PC-9 (cell line): ENCODE measurements at regions not wholly inside any gene's neighbourhood (a gene's known extent, or its start where the extent isn't known, plus 50 kb on each side); places are given as distances from the start of the nearest gene placed in this dataset.

ENCODE experiments used
- BruUV-seq: library from RNA; stranded (reverse); fragments of 400-500 nt; replicated peaks from 2 replicates; lab custom pipeline; 2021; lab: Mats Ljungman, UMichigan
- CTCF ChIA-PET: fragments of 300-600 bp; sonication (Branson Sonifier 250); formaldehyde crosslinking; loops from one replicate; lab custom pipeline; 2022; ENCODE audit warnings: antibody characterized with exemption; lab: Charles Lee
- POLR2A ChIA-PET: fragments of 300-600 bp; sonication (Branson Sonifier 250); formaldehyde crosslinking; loops from one replicate; lab custom pipeline; 2022; ENCODE audit warnings: antibody characterized with exemption; ENCODE audit not compliant: unreplicated experiment; lab: Charles Lee
- DNase-seq, 2 experiments: peaks; one replicate each; pipeline versions ENCODE4 v3.0.0 to v3.0.0-alpha.2; 2015 to 2022; ENCODE audit warnings: mixed read lengths in 1 of 2
- H2AFZ ChIP-seq: fragments of 200-600 bp; sonication (generic); 2 replicates; pipeline ENCODE4 v1.8.1; 2017; ENCODE audit warnings: antibody characterized with exemption
- H3F3A ChIP-seq: fragments of 200-600 bp; sonication (generic); 2 replicates; pipeline ENCODE4 v1.8.1; 2017; ENCODE audit warnings: antibody characterized with exemption, mild to moderate bottlenecking, low read depth; ENCODE audit not compliant: insufficient read depth
- H3K27ac ChIP-seq: fragments of 200-600 bp; sonication (generic); 2 replicates; pipeline ENCODE4 v1.6.1; 2016; ENCODE audit warnings: mixed run types
- H3K27me3 ChIP-seq: fragments of 200-600 bp; sonication (generic); 2 replicates; pipeline ENCODE4 v1.6.1; 2016; ENCODE audit warnings: low read depth, mixed run types; ENCODE audit not compliant: insufficient read depth
- H3K36me3 ChIP-seq: fragments of 200-600 bp; sonication (generic); 2 replicates; pipeline ENCODE4 v1.6.1; 2016; ENCODE audit warnings: low read depth, mixed run types
- H3K4me1 ChIP-seq: fragments of 200-600 bp; sonication (generic); replicated peaks from 2 replicates; pipeline ENCODE4 v1.6.1; 2016; ENCODE audit warnings: mixed run types; ENCODE audit not compliant: insufficient read depth
- H3K4me2 ChIP-seq: fragments of 200-600 bp; sonication (generic); 2 replicates; pipeline ENCODE4 v1.6.1; 2017; ENCODE audit warnings: mixed run types
- H3K4me3 ChIP-seq: fragments of 200-600 bp; sonication (generic); 2 replicates; pipeline ENCODE4 v1.6.1; 2016; ENCODE audit warnings: mixed run types
- H3K79me2 ChIP-seq: fragments of 200-600 bp; sonication (generic); 2 replicates; pipeline ENCODE4 v1.6.1; 2017; ENCODE audit warnings: low read depth, mixed run types
- H3K9me2 ChIP-seq: fragments of 200-600 bp; sonication (generic); 2 replicates; pipeline ENCODE4 v1.8.1; 2017; ENCODE audit warnings: mild to moderate bottlenecking; ENCODE audit not compliant: insufficient read depth
- H3K9me3 ChIP-seq: fragments of 200-600 bp; sonication (generic); 2 replicates; pipeline ENCODE4 v1.8.1; 2016; ENCODE audit warnings: low read depth; ENCODE audit not compliant: insufficient read depth
- H4K20me1 ChIP-seq: fragments of 200-600 bp; sonication (generic); 2 replicates; pipeline ENCODE4 v1.8.1; 2017; ENCODE audit not compliant: insufficient read depth
- CTCF ChIP-seq: fragments of 200-600 bp; sonication (generic); conservative IDR thresholded peaks from 2 replicates; pipeline ENCODE4 v1.6.1; 2017; ENCODE audit warnings: mixed run types, antibody characterized with exemption, mild to moderate bottlenecking, moderate library complexity
- EZH2 ChIP-seq: fragments of 200-600 bp; sonication (generic); IDR thresholded peaks from 2 replicates; pipeline ENCODE4 v1.8.0; 2017; ENCODE audit warnings: antibody characterized with exemption, low read depth
- intact Hi-C: fragments of 100-400 bp; cut with micrococcal nuclease; formaldehyde crosslinking; loops from one replicate; pipeline ENCODE4 v1.10.0; 2022; ENCODE audit not compliant: unreplicated experiment

GRCh38 chr1:232493869-232494268 is 136.1 kb downstream of the SIPA1L2 start:
- H3K27me3 ChIP-seq, result no peaks in the 10 kb centered on the region
- no peaks in the 10 kb centered on the region for H3K9me2 ChIP-seq
- POLR2A ChIA-PET, result no interaction called here
- H3K4me2 ChIP-seq, result no peak overlapping the region
- H3K79me2 ChIP-seq, result no peaks in the 10 kb centered on the region
- CTCF ChIA-PET, result no interaction called here
- H3K27ac ChIP-seq, result no peak overlapping the region
- no peak overlapping the region for H2AFZ ChIP-seq
- H3K36me3 ChIP-seq, result no peaks in the 10 kb centered on the region
- H4K20me1 ChIP-seq, result no peaks in the 10 kb centered on the region
- no peaks in the 10 kb centered on the region for H3K4me1 ChIP-seq
- DNase-seq, result no peak
- no peaks in the 10 kb centered on the region for H3F3A ChIP-seq
- intact Hi-C loops, result no loop called here
- no peaks in the 10 kb centered on the region for H3K9me3 ChIP-seq
- BruUV-seq, result no TSS peak
- TF ChIP-seq CTCF (no peak), EZH2 (no peak)
- H3K4me3 ChIP-seq, result no peak overlapping the region

- Histone ChIP-seq H4K20me1 (no peaks in the 10 kb centered on the region), H3K36me3 (no peaks in the 10 kb centered on the region), H2AFZ (no peak overlapping the region), H3K9me3 (no peaks in the 10 kb centered on the region), H3K27me3 (no peaks in the 10 kb centered on the region), H3K79me2 (no peaks in the 10 kb centered on the region), H3K4me1 (peaks cover 19% of the 10 kb centered on the region), H3F3A (peaks cover 6% of the 10 kb centered on the region; the same call in 1 of the 2 replicates), H3K27ac (no peak overlapping the region), H3K4me2 (no peak overlapping the region), H3K4me3 (no peak overlapping the region), H3K9me2 (no peaks in the 10 kb centered on the region)
- ChIA-PET POLR2A (no interaction called here), CTCF (no interaction called here)
- TF ChIP-seq EZH2 (no peak), CTCF (no peak)
- no peak for DNase-seq
- intact Hi-C loops, result no loop called here
- BruUV-seq, result no TSS peak
Measured at GRCh38 chr1:232489256-232489655, 140.7 kb downstream of the SIPA1L2 start.

GRCh38 chr1:232487236-232487635 is 142.7 kb downstream of the SIPA1L2 start:
- BruUV-seq, result no TSS peak
- Histone ChIP-seq H3K4me1 (peaks cover 19% of the 10 kb centered on the region), H2AFZ (no peak overlapping the region), H4K20me1 (no peaks in the 10 kb centered on the region), H3K4me2 (peak overlapping the region; percentile 32), H3K79me2 (no peaks in the 10 kb centered on the region), H3K36me3 (no peaks in the 10 kb centered on the region), H3K9me3 (no peaks in the 10 kb centered on the region), H3K4me3 (no peak overlapping the region), H3K27me3 (no peaks in the 10 kb centered on the region), H3F3A (peaks cover 6% of the 10 kb centered on the region; the same call in 1 of the 2 replicates), H3K27ac (peak overlapping the region; percentile 87), H3K9me2 (no peaks in the 10 kb centered on the region)
- intact Hi-C loops, result no loop called here
- no peak for DNase-seq
- ChIA-PET CTCF (no interaction called here), POLR2A (no interaction called here)
- no peak for TF ChIP-seq EZH2
- TF ChIP-seq CTCF, result no peak
